Thoracic aorta (tissue), 2 donors: ENCODE measurements at regions not wholly inside any gene's neighbourhood (a gene's known extent, or its start where the extent isn't known, plus 50 kb on each side); places are given as distances from the start of the nearest gene placed in this dataset.

ENCODE experiments used
- ATAC-seq: fragments of 150-250 bp; one replicate; pipeline ENCODE4 v1.8.0; 2017; ENCODE audit warnings: low read depth; ENCODE audit not compliant: insufficient number of reproducible peaks, low FRiP score
- DNase-seq: peaks from one replicate; pipeline ENCODE4 v3.0.0-alpha.2; 2020; ENCODE audit warnings: low spot score
- H3K27ac ChIP-seq, 2 donors: fragments of 200-600 bp; sonication (generic); 1 replicate in 1 of 2; 2 replicates in 1 of 2; pipeline ENCODE4 v1.5.1; 2016; ENCODE audit warnings: mild to moderate bottlenecking in 2 of 2, moderate library complexity in 2 of 2
- H3K27me3 ChIP-seq: fragments of 200-600 bp; sonication (generic); replicated peaks from 2 replicates; pipeline ENCODE4 v1.6.0; 2016; ENCODE audit warnings: mild to moderate bottlenecking; ENCODE audit not compliant: insufficient read depth
- H3K36me3 ChIP-seq: fragments of 200-600 bp; sonication (generic); one replicate; pipeline ENCODE4 v1.5.1; 2016
- H3K4me1 ChIP-seq, 2 donors: fragments of 200-600 bp; sonication (generic); 1 replicate in 1 of 2; 2 replicates in 1 of 2; pipeline versions ENCODE4 v1.5.1 to v1.6.0; 2016; ENCODE audit warnings: low read depth in 2 of 2, mild to moderate bottlenecking in 1 of 2; ENCODE audit not compliant: control insufficient read depth in 1 of 2
- H3K4me3 ChIP-seq: fragments of 200-600 bp; sonication (generic); 2 replicates; pipeline ENCODE4 v1.5.1; 2016; ENCODE audit warnings: mild to moderate bottlenecking
- H3K9me3 ChIP-seq: fragments of 200-600 bp; sonication (generic); 2 replicates; pipeline ENCODE4 v1.5.1; 2016
- CTCF ChIP-seq: fragments of 200-600 bp; sonication (generic); IDR thresholded peaks from one replicate; pipeline ENCODE4 v1.5.1; 2019; ENCODE audit warnings: antibody characterized with exemption

- no peak for TF ChIP-seq CTCF
- no peak for DNase-seq
- ATAC-seq: no peak
- no peaks in the 10 kb centered on the region for H3K27me3 ChIP-seq
- H3K9me3 ChIP-seq: no peaks in the 10 kb centered on the region
- peaks cover 0 to 8% of the 10 kb centered on the region in 2 donors for H3K4me1 ChIP-seq
- no peak overlapping the region for H3K4me3 ChIP-seq
- no peak overlapping the region for H3K27ac ChIP-seq
- no peaks in the 10 kb centered on the region for H3K36me3 ChIP-seq
Observed at GRCh38 chr20:11277170-11277569, 603.4 kb upstream of the JAG1 start.

DNA sequence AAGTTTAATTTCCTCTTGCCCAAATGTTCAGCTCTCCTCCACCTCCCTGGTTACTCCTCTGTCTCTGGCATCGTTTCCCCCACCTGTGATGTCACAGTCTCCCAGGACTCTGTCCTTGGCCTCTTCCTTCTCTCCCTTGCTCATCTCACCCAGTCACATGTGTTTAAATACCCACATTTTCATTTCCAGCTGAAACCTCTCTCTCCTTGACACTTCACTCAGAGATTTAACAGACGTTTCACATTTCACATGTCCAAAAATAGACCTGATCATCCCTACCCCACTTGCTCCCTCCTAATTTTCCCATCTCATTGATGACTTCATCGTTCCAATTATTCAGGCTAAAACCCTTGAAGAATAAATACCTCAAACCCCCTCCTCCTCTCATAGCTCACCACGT, 604.1 kb upstream of the JAG1 start:
- Histone ChIP-seq H3K27me3 (no peaks in the 10 kb centered on the region), H3K4me3 (no peak overlapping the region), H3K4me1 (peaks cover 0 to 8% of the 10 kb centered on the region in 2 donors), H3K27ac (no peak overlapping the region), H3K9me3 (no peaks in the 10 kb centered on the region), H3K36me3 (no peaks in the 10 kb centered on the region)
- TF ChIP-seq CTCF: no peak
- DNase-seq: no peak
- ATAC-seq: no peak

GRCh38 chr20:11278461-11278860, 604.7 kb upstream of the JAG1 start:
- H3K36me3 ChIP-seq: no peaks in the 10 kb centered on the region
- DNase-seq (no peak), ATAC-seq (no peak)
- H3K27me3 ChIP-seq: no peaks in the 10 kb centered on the region
- no peak for TF ChIP-seq CTCF
- no peak overlapping the region for H3K4me3 ChIP-seq
- peaks cover 0 to 8% of the 10 kb centered on the region in 2 donors for H3K4me1 ChIP-seq
- no peaks in the 10 kb centered on the region for H3K9me3 ChIP-seq
- no peak overlapping the region for H3K27ac ChIP-seq

DNA sequence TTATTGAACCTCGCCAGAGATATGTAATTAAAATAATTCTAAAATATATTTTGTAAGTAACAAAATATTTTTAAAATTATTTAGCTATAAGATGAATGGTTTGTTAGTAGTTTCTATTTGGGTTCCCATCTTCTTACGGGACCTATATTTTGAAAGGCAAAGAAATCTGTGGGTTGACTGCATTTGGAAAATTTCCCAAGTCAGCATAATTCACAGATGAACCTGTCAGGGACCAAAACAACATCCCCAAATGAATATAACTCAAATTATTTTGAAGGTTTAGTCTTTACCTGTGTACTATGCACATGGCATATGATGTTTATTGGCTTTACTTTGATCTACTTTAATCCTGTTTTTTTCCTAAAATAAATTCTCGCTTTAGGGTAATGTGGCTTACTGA, 607.4 kb upstream of the JAG1 start:
- no peaks in the 10 kb centered on the region for H3K36me3 ChIP-seq
- TF ChIP-seq CTCF: no peak
- H3K9me3 ChIP-seq: no peaks in the 10 kb centered on the region
- H3K27ac ChIP-seq: no peak overlapping the region
- DNase-seq (no peak), ATAC-seq (no peak)
- H3K4me1 ChIP-seq: no peaks in the 10 kb centered on the region
- no peak overlapping the region for H3K4me3 ChIP-seq
- no peaks in the 10 kb centered on the region for H3K27me3 ChIP-seq

- Histone ChIP-seq H3K27ac (no peak overlapping the region), H3K27me3 (no peaks in the 10 kb centered on the region), H3K4me1 (no peaks in the 10 kb centered on the region), H3K4me3 (no peak overlapping the region), H3K9me3 (no peaks in the 10 kb centered on the region), H3K36me3 (no peaks in the 10 kb centered on the region)
- DNase-seq (no peak), ATAC-seq (no peak)
- no peak for TF ChIP-seq CTCF
Observed at GRCh38 chr20:11281768-11282167, 608.0 kb upstream of the JAG1 start.
